ENCODE measurements at regions not wholly inside any gene's neighbourhood (a gene's known extent, or its start where the extent isn't known, plus 50 kb on each side); places are given as distances from the start of the nearest gene placed in this dataset.

DNA sequence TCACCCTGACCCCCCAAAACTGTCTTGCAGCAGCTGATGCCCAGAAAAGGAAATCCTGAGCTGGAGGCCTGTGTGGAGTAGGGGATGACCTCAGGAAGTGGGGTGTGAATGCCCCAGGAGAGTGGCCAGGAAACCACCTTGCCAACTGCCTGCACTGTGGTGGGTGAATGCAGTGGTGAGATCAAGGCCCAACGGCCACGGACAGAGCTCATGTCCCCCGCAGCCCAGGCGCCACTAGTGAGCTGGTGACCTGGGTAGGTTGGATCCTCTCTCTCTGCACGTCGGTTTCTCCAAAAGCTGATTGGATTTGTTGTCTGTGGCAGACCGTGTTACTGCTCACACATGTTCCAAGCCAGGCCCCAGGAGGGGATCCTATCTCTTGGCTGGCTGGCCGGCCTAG is 448.9 kb downstream of the TCERG1L start:
- H3K4me3 ChIP-seq (ENCODE audit: low read depth, low read length): no peak overlapping the region
- no peaks in the 10 kb centered on the region for H3K36me3 ChIP-seq (ENCODE audit: control insufficient read depth, insufficient read depth, low read length)
- no peak overlapping the region for H3K27ac ChIP-seq (ENCODE audit: low read depth, low read length)
- no peaks in the 10 kb centered on the region for H3K4me1 ChIP-seq (ENCODE audit: control insufficient read depth, insufficient read depth, low read length)
- H3K9me3 ChIP-seq (ENCODE audit: control insufficient read depth, insufficient read depth, low read depth, low read length): no peaks in the 10 kb centered on the region
- H3K27me3 ChIP-seq (ENCODE audit: control insufficient read depth, insufficient read depth, low read length): no peaks in the 10 kb centered on the region
- no peak overlapping the region for H3K9ac ChIP-seq (ENCODE audit: low read length)

DNA sequence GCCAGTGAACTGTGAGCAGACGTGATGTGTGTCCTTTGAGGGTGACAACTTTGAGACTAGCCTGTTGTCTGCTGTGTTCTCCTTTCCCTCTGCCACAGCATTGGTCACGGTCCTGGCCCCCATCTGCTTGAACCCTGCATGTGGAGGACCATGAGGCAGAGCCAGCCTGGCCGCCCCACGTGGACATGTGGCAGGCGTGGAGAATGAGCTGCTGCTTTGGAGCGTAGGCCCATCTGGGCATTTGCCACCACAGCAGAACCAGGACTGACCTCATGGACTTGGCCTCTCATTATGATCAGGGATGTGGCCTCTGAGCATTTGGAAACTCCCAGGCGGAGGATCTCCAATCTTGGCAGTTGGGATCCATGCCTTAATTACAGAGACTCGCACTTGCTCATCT is 448.5 kb downstream of the TCERG1L start:
- no peak overlapping the region for H3K9ac ChIP-seq (ENCODE audit: low read length)
- H3K9me3 ChIP-seq (ENCODE audit: control insufficient read depth, insufficient read depth, low read depth, low read length): no peaks in the 10 kb centered on the region
- no peak overlapping the region for H3K4me3 ChIP-seq (ENCODE audit: low read depth, low read length)
- no peaks in the 10 kb centered on the region for H3K27me3 ChIP-seq (ENCODE audit: control insufficient read depth, insufficient read depth, low read length)
- H3K4me1 ChIP-seq (ENCODE audit: control insufficient read depth, insufficient read depth, low read length): no peaks in the 10 kb centered on the region
- no peaks in the 10 kb centered on the region for H3K36me3 ChIP-seq (ENCODE audit: control insufficient read depth, insufficient read depth, low read length)
- no peak overlapping the region for H3K27ac ChIP-seq (ENCODE audit: low read depth, low read length)

GRCh38 chr10:130864961-130865818 is 446.3 kb downstream of the TCERG1L start:
- H3K4me1 ChIP-seq (ENCODE audit: control insufficient read depth, insufficient read depth, low read length): no peaks in the 10 kb centered on the region
- H3K36me3 ChIP-seq (ENCODE audit: control insufficient read depth, insufficient read depth, low read length): no peaks in the 10 kb centered on the region
- no peaks in the 10 kb centered on the region for H3K27me3 ChIP-seq (ENCODE audit: control insufficient read depth, insufficient read depth, low read length)
- H3K9me3 ChIP-seq (ENCODE audit: control insufficient read depth, insufficient read depth, low read depth, low read length): no peaks in the 10 kb centered on the region
- H3K27ac ChIP-seq (ENCODE audit: low read depth, low read length): no peak overlapping the region
- H3K9ac ChIP-seq (ENCODE audit: low read length): no peak overlapping the region
- H3K4me3 ChIP-seq (ENCODE audit: low read depth, low read length): no peak overlapping the region

DNA sequence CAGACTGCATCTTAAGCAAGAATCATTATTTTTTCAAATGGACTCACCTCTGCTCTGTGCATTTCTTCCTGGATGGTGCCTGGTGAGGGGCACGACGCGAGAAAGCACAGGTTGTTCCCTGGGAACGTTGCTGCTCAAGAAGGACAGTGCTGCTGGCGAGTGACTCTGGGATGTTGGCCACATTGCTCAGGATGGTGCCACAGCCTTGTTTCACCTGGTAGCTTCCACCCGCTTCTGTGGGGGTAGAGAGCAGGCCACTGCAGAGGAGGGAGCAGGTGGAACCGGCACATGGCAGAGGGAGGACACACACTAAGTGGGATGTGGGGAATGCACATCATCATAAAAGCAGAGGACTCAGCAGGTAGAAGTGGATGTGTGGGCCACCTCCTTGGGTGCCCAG is 444.7 kb downstream of the TCERG1L start:
- H3K4me1 ChIP-seq (ENCODE audit: control insufficient read depth, insufficient read depth, low read length): no peaks in the 10 kb centered on the region

DNA sequence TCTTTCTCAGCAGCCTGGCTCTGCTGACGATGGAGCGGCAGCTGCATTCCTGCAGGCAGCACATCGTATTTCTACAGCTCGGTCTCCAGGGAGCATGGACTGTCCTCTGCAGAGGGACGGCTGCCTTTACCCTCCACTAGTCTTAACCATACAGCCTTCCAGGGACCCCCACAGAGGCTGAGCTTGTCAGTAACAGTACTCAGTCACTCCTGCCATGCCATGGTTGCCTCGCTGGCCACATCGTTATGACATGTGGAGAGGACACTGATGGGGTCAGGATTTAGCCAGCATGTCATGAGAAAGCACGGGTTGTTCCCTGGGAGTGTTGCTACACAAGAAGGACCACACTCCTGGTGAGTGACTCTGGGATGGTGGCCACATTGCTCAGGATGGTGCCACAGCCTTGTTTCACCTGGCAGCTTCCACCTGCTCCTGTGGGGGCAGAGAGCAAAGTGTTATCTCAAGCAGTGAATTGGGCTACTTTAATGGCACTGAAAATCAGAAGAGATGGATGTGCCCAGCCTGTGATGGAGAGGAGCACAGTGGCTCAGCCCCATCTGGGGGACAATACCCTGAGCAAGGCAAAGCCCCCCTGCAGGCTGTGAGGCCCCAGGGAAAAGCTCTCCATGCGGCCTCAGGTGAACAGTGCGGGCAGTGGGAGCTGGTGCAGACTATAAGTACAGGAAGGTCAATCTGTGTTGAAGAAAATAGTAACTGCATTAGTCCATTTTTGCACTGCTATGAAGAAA is 443.9 kb downstream of the TCERG1L start:
- Histone ChIP-seq H3K9me3 (ENCODE audit: control insufficient read depth, insufficient read depth, low read depth, low read length) (no peaks in the 10 kb centered on the region), H3K27me3 (ENCODE audit: control insufficient read depth, insufficient read depth, low read length) (no peaks in the 10 kb centered on the region), H3K4me1 (ENCODE audit: control insufficient read depth, insufficient read depth, low read length) (no peaks in the 10 kb centered on the region), H3K27ac (ENCODE audit: low read depth, low read length) (no peak overlapping the region), H3K36me3 (ENCODE audit: control insufficient read depth, insufficient read depth, low read length) (no peaks in the 10 kb centered on the region), H3K4me3 (ENCODE audit: low read depth, low read length) (no peak overlapping the region), H3K9ac (ENCODE audit: low read length) (no peak overlapping the region)

More for the DNA sequence above, 444.7 kb downstream of the TCERG1L start:
- no peak overlapping the region for H3K9ac ChIP-seq (ENCODE audit: low read length)
- H3K27me3 ChIP-seq (ENCODE audit: control insufficient read depth, insufficient read depth, low read length): no peaks in the 10 kb centered on the region
- no peak overlapping the region for H3K4me3 ChIP-seq (ENCODE audit: low read depth, low read length)
- no peak overlapping the region for H3K27ac ChIP-seq (ENCODE audit: low read depth, low read length)
- no peaks in the 10 kb centered on the region for H3K36me3 ChIP-seq (ENCODE audit: control insufficient read depth, insufficient read depth, low read length)
- H3K9me3 ChIP-seq (ENCODE audit: control insufficient read depth, insufficient read depth, low read depth, low read length): no peaks in the 10 kb centered on the region

DNA sequence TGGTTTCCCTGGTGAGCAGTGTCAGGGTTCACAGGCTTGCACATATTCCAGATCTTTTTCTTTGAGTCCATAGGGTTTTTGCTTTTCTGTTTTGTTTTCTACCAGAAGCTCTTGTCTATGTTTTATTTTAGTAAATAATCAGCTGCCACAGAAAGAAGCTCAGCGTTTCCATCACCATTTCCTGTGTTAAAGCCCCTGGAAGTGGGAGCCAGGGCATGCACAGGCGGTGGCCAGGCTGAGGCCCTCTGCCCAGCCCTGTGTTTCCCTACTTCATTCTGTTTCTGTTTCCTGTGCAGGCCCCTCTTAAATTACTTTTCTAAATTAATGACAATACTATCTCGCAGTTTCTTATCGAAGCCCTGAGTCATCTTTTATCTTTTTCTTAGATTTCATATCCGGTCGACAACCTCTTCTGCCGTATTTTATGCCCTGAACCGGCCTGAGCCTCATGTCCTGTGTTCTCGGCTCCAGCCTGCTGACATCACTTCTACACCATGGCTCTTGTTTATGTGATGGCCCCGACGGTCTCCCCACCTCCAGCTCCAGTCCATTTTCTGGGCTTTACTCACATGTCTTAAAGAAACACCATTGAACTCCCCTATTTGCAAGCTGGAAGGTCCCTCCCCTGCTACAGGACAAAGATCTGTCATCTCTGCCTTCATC is 442.2 kb downstream of the TCERG1L start:
- Histone ChIP-seq H3K9ac (ENCODE audit: low read length) (no peak overlapping the region), H3K4me3 (ENCODE audit: low read depth, low read length) (no peak overlapping the region), H3K27me3 (ENCODE audit: control insufficient read depth, insufficient read depth, low read length) (no peaks in the 10 kb centered on the region), H3K4me1 (ENCODE audit: control insufficient read depth, insufficient read depth, low read length) (no peaks in the 10 kb centered on the region), H3K27ac (ENCODE audit: low read depth, low read length) (no peak overlapping the region), H3K36me3 (ENCODE audit: control insufficient read depth, insufficient read depth, low read length) (no peaks in the 10 kb centered on the region), H3K9me3 (ENCODE audit: control insufficient read depth, insufficient read depth, low read depth, low read length) (no peaks in the 10 kb centered on the region)

DNA sequence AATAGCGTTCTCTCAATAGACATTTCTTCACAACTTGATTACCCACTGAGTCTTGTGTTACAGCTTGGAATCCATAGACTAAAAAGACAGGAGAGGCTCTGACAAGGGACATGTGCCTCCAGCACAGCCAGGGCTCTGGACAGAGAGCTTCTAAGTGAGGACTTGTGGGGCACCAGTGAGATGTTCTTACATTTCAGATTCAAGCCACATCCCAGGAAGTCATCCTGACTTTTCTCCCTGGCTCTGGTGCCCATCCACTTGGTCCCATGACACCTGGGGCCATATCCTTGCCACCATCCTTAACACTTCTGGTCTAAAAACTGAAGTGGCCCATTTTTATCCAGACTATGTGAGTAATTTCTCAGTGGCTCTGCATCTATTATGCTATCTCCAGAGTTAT is 440.1 kb downstream of the TCERG1L start:
- Histone ChIP-seq H3K9me3 (ENCODE audit: control insufficient read depth, insufficient read depth, low read depth, low read length) (no peaks in the 10 kb centered on the region), H3K4me1 (ENCODE audit: control insufficient read depth, insufficient read depth, low read length) (no peaks in the 10 kb centered on the region), H3K9ac (ENCODE audit: low read length) (no peak overlapping the region), H3K4me3 (ENCODE audit: low read depth, low read length) (no peak overlapping the region), H3K27me3 (ENCODE audit: control insufficient read depth, insufficient read depth, low read length) (no peaks in the 10 kb centered on the region), H3K36me3 (ENCODE audit: control insufficient read depth, insufficient read depth, low read length) (no peaks in the 10 kb centered on the region), H3K27ac (ENCODE audit: low read depth, low read length) (no peak overlapping the region)

DNA sequence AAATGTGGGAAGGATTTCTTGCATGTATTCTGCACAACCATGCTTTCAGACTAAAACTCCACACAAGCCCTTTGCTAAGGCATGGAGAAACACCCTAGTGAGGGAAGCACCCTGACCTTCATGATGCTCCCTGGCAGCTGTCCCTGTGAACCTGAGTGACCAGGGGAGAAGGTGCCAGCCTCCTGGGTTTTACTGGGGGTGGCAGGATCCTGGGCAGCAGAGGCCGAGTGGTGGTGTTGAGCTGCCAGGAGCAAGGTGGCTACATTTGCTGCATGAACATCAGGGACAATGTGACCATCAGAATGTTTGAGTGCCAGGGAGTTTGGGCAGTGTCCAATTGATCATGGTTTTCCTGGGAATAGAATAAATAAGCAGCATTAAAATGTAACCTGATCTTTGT is 437.9 kb downstream of the TCERG1L start:
- Histone ChIP-seq H3K9ac (ENCODE audit: low read length) (no peak overlapping the region), H3K27me3 (ENCODE audit: control insufficient read depth, insufficient read depth, low read length) (no peaks in the 10 kb centered on the region), H3K27ac (ENCODE audit: low read depth, low read length) (no peak overlapping the region), H3K36me3 (ENCODE audit: control insufficient read depth, insufficient read depth, low read length) (no peaks in the 10 kb centered on the region), H3K4me3 (ENCODE audit: low read depth, low read length) (no peak overlapping the region), H3K4me1 (ENCODE audit: control insufficient read depth, insufficient read depth, low read length) (no peaks in the 10 kb centered on the region), H3K9me3 (ENCODE audit: control insufficient read depth, insufficient read depth, low read depth, low read length) (no peaks in the 10 kb centered on the region)

GRCh38 chr10:130875116-130875515 is 436.4 kb downstream of the TCERG1L start:
- H3K4me1 ChIP-seq (ENCODE audit: control insufficient read depth, insufficient read depth, low read length): no peaks in the 10 kb centered on the region
- H3K9me3 ChIP-seq (ENCODE audit: control insufficient read depth, insufficient read depth, low read depth, low read length): no peaks in the 10 kb centered on the region
- no peak overlapping the region for H3K9ac ChIP-seq (ENCODE audit: low read length)
- H3K36me3 ChIP-seq (ENCODE audit: control insufficient read depth, insufficient read depth, low read length): no peaks in the 10 kb centered on the region
- H3K27me3 ChIP-seq (ENCODE audit: control insufficient read depth, insufficient read depth, low read length): no peaks in the 10 kb centered on the region
- no peak overlapping the region for H3K4me3 ChIP-seq (ENCODE audit: low read depth, low read length)
- no peak overlapping the region for H3K27ac ChIP-seq (ENCODE audit: low read depth, low read length)

- no peak overlapping the region for H3K27ac ChIP-seq (ENCODE audit: low read depth, low read length)
- no peak overlapping the region for H3K9ac ChIP-seq (ENCODE audit: low read length)
- H3K27me3 ChIP-seq (ENCODE audit: control insufficient read depth, insufficient read depth, low read length): no peaks in the 10 kb centered on the region
- no peak overlapping the region for H3K4me3 ChIP-seq (ENCODE audit: low read depth, low read length)
- no peaks in the 10 kb centered on the region for H3K36me3 ChIP-seq (ENCODE audit: control insufficient read depth, insufficient read depth, low read length)
- H3K9me3 ChIP-seq (ENCODE audit: control insufficient read depth, insufficient read depth, low read depth, low read length): no peaks in the 10 kb centered on the region
- no peaks in the 10 kb centered on the region for H3K4me1 ChIP-seq (ENCODE audit: control insufficient read depth, insufficient read depth, low read length)
These were observed 435.5 kb downstream of the TCERG1L start for GRCh38 chr10:130875897-130876472.

- no peaks in the 10 kb centered on the region for H3K4me1 ChIP-seq (ENCODE audit: control insufficient read depth, insufficient read depth, low read length)
- no peak overlapping the region for H3K27ac ChIP-seq (ENCODE audit: low read depth, low read length)
- no peaks in the 10 kb centered on the region for H3K9me3 ChIP-seq (ENCODE audit: control insufficient read depth, insufficient read depth, low read depth, low read length)
- no peaks in the 10 kb centered on the region for H3K27me3 ChIP-seq (ENCODE audit: control insufficient read depth, insufficient read depth, low read length)
- H3K36me3 ChIP-seq (ENCODE audit: control insufficient read depth, insufficient read depth, low read length): no peaks in the 10 kb centered on the region
- H3K4me3 ChIP-seq (ENCODE audit: low read depth, low read length): no peak overlapping the region
- H3K9ac ChIP-seq (ENCODE audit: low read length): no peak overlapping the region
These were observed 434.4 kb downstream of the TCERG1L start for GRCh38 chr10:130877126-130877525.
